Cerebellar cortex (tissue), 1 donor: ENCODE measurements at regions not wholly inside any gene's neighbourhood (a gene's known extent, or its start where the extent isn't known, plus 50 kb on each side); places are given as distances from the start of the nearest gene placed in this dataset.
"Not testable (repeated sequence)": the region's sequence is repeated elsewhere in the genome, so short reads cannot be mapped to it uniquely, and the experiment has no call there.

Experiments
- DNase-seq: peaks from one replicate; pipeline ENCODE4 v3.0.0-alpha.2; 2015; ENCODE audit warnings: low spot score

DNA sequence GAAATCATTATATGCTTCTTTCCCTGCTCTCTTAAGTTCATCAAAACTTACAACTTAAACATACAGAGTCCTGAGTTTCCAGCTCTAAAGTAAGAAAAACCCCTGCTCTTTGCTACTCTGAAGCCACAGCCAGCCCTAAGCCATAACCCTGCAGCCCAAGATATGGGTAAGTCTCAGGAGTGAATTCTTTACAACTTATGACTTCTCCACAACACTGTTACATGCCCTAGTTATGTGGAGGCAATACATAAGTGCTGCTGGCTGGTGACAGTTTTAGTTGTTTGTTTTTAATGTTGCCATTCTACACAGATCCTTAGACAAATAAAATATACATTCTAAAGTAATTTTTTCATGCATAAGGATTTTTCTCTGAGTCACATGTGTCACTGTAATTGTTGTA lies 100.2 kb downstream of the FBXO8 start:
- no peak for DNase-seq

DNA sequence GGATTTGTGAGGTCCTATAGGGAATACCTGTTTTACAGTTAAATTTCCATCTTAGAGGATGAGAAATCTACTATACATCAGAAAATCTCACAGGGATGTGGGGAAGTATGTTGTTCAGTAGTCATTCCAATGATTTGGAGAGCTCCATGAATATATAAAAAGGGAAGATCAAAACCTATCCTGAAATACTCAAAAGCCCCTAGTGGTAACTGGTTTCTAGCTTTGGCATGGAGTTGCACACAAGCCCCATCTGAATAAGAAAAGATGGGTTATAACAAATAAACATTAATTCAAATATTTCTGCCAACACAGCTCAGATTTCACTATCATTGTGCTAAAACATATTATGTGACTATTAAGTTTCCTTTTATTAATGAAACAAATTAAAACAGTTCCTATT lies 101.6 kb downstream of the FBXO8 start:
- DNase-seq: no peak

- no peak for DNase-seq
Measured at GRCh38 chr4:174177536-174177935, 105.9 kb downstream of the FBXO8 start.

DNA sequence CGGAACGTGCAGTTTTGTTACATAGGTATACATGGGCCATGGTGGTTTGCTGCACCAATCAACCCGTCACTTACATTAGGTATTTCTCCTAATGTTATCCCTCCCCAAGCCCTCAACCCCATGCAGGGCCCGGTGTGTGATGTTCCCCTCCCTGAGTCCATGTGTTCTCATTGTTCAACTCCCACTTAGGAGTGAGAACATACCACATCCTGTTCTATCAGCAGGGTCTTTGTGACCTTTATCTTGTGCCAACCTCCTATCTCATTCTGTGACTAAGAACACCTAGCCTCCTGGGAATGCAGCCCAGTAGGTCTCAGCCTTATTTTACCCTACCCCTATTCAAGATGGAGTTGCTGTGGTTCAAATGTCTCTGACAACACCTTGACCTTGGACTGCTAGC lies 107.6 kb downstream of the FBXO8 start:
- not testable (repeated sequence) for DNase-seq

DNA sequence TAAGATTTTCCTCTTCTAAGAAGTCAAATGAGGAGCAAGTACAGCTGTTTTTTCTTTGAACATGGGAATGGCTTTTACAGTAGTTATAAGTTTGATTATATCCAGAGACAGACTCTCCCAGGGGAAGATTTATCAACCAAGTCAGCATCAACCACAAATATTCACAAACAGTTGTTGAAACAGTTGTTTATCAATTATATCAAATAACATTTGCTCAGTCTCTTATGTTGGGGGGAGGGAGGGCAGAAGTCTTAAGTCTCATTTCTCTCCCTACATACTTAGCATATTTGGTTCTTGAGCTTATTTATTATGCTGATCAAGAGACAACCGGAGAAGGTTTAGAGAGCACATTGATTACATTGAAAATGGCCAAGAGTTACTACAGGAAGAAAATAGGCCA lies 110.1 kb downstream of the FBXO8 start:
- DNase-seq: no peak

GRCh38 chr4:174172274-174172673 lies 111.2 kb downstream of the FBXO8 start:
- no peak for DNase-seq

DNA sequence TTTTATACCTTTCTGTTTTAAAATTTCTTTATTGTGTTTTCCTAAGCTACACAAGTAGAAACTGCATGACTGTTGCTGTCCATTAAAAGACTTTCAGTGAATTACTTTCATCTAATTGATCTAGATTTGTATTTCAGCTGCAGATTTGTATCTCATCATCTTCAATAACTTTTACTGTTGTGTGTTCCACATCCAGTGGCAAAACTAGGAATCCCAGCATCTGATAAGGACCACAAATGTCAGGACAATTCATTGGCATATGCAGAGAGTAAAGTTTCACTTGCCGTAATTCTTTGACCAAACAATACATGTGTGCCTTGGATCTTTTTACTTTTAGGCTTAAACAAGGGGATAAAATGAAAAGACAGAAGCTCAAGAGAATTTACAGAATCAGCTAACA lies 112.6 kb downstream of the FBXO8 start:
- DNase-seq: no peak

DNA sequence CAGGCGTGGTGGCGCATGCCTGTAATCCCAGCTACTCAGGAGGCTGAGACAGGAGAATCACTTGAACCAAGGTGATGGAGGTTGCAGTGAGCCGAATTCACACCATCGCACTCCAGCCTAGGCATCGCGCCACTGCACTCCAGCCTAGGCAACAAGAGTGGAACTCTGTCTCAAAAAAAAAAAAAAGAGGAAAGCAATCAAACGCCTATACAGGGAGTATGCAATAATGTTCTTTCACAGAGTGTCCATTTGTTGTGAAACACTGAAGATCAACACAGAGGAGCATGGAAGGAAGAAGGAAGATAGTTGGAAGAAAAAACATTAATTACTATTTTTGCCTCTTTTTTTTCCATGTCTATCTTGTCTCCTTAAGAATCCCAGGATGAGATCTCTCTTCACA lies 113.4 kb downstream of the FBXO8 start:
- no peak for DNase-seq

- no peak for DNase-seq
Measured at GRCh38 chr4:174157106-174157607, 126.3 kb downstream of the FBXO8 start.

DNA sequence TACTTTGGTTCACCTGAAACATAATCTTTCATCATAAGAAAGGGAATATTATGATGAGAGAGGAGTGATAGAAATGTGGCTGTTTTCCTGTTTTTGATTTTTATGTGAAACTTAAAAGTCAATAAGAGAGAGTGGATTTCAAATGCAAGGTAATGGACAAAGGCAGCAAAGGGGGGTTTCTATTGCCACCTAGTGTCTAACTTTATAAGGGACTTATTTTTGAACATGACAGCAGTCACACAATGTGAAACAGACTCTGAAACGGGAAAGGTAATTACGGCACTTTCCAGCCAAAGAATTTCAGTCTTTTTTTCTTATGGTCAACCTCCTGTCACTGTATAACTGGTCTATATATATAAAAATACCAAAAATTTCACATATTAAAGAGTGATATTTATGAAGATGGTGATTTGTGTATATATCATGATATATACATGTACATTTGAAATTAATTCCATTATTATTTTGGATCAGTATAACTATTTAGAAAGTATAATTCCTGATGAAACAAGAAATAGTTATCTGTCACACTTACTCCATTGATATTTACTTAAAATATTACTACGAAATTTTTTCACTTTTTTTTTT lies 127.1 kb downstream of the FBXO8 start:
- DNase-seq: peak; percentile 38

GRCh38 chr4:174154215-174154854 lies 129.1 kb downstream of the FBXO8 start:
- no peak for DNase-seq

DNA sequence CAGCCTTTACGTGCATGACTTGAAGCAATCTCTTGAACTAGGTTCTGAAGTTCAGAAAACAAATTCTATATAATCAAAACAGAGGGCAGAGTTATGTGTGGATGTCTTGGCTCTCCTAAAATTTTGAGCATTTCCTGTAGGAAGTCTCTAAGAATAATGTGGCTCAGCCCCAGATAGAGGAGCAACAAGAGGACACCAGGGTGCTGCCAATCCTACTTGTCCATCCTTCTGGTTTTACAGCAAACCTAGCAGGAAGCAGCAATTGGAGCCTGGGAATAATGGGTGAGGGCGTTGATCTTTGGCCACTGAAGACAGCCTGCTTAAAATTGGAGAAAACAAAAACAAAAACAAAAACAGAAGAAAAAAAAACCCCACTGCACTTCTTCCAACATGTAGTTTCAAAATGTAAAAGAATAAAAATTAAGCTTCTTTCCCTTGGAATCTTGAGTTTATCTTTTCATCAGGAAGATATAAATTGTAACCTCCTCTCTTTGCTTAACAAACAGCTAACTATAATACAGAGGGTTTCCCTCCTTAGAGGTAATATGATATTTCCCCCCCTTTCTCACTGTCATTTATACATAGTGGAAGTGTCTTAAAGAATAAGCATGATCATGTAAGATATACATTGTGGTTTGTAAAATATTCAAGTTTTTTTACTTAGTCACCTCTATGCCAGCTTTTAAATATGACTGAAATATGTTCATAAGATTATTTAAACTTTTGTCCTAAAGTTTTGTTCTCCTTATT lies 130.6 kb downstream of the FBXO8 start:
- no peak for DNase-seq

GRCh38 chr4:174147863-174148262 lies 135.6 kb downstream of the FBXO8 start:
- DNase-seq: no peak

DNA sequence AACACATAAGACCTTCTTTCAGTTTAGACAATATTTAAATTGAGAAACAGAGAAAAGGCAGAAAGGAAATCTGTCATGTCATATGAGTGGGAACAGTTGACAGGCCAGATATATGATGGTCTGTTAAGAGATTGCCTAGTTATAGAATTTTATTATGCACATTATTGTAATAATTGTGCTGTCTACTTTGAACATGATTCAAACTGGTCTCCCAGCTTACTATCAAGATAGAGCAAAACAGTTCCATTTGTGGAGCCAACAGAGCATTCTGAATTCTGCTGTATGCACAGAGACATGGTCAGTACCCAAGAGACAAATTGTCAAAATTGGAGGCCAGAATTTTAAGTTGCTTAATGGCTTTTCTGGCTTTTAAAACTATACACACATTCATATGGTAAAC lies 139.4 kb downstream of the FBXO8 start:
- DNase-seq: no peak

- DNase-seq: no peak
Measured at GRCh38 chr4:174141876-174142275, 141.6 kb downstream of the FBXO8 start.

DNA sequence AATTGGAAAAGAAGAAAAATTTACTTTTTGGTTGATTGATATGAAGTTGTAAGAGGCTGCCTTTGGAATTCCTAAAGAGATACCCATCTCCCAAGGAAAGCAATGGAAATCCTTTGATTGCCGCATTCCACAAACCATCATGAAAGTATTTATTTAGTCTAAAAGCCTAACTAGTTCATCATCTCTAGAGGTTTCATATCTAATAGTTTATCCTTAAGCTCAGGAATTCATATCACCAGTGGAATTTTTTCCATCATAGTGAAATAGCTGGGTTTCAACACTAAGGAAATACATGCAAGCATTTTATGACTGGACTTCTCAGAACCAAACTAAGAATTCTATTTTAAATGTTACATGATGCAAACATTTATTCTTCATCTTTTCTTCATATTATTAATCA lies 144.9 kb downstream of the FBXO8 start:
- DNase-seq: no peak

- DNase-seq: no peak
Measured at GRCh38 chr4:174137698-174138097, 145.8 kb downstream of the FBXO8 start.

GRCh38 chr4:174135936-174136406 lies 147.5 kb downstream of the FBXO8 start:
- no peak for DNase-seq

DNA sequence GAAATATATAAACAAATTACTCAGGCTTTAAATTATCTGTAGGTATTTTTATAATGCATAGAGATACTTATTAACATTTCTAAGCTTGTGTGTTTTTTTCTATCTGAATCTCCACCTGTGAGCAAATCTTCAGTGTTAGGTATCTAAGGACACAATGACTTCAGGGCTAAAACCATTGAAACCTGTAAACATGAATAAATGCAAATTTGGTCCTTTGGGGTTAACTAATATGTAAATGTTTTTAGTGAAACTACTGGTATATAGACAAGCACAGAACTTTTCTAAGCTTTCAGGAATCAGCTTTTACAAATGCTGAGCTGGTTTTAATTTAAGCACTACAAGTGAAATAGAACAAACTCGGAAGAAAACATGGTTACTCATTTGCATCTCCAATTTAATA lies 147.9 kb downstream of the FBXO8 start:
- DNase-seq: no peak

GRCh38 chr4:174134361-174134760 lies 149.1 kb downstream of the FBXO8 start:
- DNase-seq: no peak

DNA sequence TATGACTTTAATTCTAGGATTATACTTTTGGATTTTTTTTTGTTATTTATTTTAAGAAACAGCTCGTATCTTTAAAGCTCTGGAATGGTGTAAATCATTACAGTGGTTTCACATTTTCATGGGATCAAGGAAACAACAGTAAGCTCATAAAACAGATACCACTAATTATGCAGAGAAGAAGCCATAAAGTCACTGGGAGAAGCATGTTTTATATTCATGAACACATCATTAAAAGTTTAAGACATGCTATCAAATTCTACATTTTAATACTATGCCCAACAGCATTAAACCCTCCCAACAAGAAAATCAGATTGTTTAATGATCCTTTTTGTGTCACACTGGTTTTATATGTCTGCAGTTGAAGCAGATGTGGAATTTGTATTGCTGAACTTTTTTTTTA lies 149.9 kb downstream of the FBXO8 start:
- no peak for DNase-seq

DNA sequence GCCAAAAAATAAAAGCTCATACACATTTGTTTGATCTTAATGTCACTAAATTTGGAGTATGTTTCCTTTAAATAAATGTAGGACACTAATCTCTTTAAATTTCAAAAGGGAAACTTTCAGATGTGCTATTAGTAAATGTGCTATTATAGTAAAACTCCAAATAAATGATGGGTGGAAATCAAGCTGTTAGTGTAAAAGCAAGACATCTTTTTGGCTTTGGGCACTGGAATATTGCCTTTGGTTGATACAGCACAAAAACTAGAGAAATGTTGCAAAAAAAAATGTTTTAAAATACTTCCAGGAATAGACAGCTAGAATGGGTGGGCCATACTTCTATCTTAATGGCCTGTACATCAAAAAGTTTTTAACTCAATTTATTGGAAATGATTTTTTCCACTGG lies 151.6 kb downstream of the FBXO8 start:
- no peak for DNase-seq

DNA sequence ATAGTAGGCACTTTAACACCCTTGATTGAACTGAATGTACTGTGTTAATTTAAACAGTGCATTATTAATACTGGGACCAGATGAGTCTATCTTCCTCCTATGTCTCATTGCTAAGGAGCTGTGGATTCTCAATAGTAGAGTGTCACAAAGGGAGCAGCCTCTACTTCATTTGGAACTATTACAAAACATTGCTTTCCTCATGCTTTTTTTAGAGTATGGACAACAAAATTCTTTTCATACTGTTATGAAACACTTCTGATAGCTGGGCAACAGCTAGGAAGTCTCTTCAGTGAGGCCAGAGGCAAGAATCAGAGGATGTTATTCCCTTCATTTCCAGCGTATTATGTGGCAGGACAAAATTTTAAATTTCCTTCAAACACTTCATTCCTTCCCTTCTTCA lies 160.8 kb downstream of the FBXO8 start:
- DNase-seq: no peak
